ENCODE measurements at regions not wholly inside any gene's neighbourhood (a gene's known extent, or its start where the extent isn't known, plus 50 kb on each side); places are given as distances from the start of the nearest gene placed in this dataset.

DNA sequence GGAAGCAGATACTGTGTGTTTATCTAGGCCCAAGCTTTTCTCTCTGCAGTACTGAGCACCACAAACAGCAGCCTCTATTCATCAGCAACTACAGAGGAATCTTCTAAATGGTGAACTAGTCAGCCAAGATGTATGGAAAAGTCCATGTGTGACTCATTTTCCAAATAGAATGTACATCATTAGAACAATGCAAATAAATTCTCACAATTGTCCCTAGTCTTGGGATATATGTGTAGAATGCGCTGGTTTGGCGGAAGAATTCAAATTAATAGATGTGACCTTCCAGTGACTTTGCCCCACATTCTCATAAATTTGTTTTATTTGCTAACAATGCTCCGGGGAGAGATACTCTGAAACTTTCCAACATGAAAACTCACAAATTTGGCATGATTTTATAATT lies 436.2 kb downstream of the CBLN4 start:
- Mint-ChIP-seq H3K4me3 (no peak overlapping the region), H3K27ac (no peak overlapping the region), H3K27me3 (no peaks in the 10 kb centered on the region), H3K9me3 (ENCODE audit: insufficient read depth) (peaks cover 2% of the 10 kb centered on the region), H3K4me1 (no peaks in the 10 kb centered on the region)
- no peaks in the 10 kb centered on the region for H4K20me1 ChIP-seq (ENCODE audit: control insufficient read depth, insufficient read depth, low read length, poor library complexity, severe bottlenecking)
- no peak overlapping the region for H2AFZ ChIP-seq (ENCODE audit: insufficient read depth, low read depth, low read length, poor library complexity, severe bottlenecking)
- CTCF ChIA-PET, result no interaction called here
- DNase-seq (no peak), ATAC-seq (ENCODE audit: low read depth) (no peak)
- no peak overlapping the region for H3K4me2 ChIP-seq (replicated peaks; ENCODE audit: low read depth, low read length, poor library complexity, severe bottlenecking)
- H3K27me3 ChIP-seq (replicated peaks in 1 of 4; ENCODE audit: control extremely low read depth in 1 of 4, control insufficient read depth in 3 of 4, insufficient read depth in 4 of 4, low read length in 3 of 4), result no peaks in the 10 kb centered on the region
- no peaks in the 10 kb centered on the region for H3K4me1 ChIP-seq (ENCODE audit: control insufficient read depth in 2 of 2, insufficient read depth in 2 of 2, low read length in 2 of 2)
- POLR2A ChIA-PET, result no interaction called here
- no peak overlapping the region for H3K9ac ChIP-seq (ENCODE audit: low read length)
- H3K27ac ChIP-seq (ENCODE audit: low read length in 2 of 2), result no peak overlapping the region
- TF ChIP-seq, protein P1, sequence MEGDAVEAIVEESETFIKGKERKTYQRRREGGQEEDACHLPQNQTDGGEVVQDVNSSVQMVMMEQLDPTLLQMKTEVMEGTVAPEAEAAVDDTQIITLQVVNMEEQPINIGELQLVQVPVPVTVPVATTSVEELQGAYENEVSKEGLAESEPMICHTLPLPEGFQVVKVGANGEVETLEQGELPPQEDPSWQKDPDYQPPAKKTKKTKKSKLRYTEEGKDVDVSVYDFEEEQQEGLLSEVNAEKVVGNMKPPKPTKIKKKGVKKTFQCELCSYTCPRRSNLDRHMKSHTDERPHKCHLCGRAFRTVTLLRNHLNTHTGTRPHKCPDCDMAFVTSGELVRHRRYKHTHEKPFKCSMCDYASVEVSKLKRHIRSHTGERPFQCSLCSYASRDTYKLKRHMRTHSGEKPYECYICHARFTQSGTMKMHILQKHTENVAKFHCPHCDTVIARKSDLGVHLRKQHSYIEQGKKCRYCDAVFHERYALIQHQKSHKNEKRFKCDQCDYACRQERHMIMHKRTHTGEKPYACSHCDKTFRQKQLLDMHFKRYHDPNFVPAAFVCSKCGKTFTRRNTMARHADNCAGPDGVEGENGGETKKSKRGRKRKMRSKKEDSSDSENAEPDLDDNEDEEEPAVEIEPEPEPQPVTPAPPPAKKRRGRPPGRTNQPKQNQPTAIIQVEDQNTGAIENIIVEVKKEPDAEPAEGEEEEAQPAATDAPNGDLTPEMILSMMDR (IDR thresholded peaks at IDR 0.05), result no peak
- H3K79me2 ChIP-seq (ENCODE audit: control insufficient read depth, insufficient read depth, low read length), result no peaks in the 10 kb centered on the region
- no peak overlapping the region for H3K4me3 ChIP-seq (ENCODE audit: control extremely low read depth in 1 of 5, extremely low read depth in 1 of 5, insufficient read depth in 1 of 5, low read depth in 2 of 5, low read length in 4 of 5)
- H3K9me3 ChIP-seq (ENCODE audit: control extremely low read depth in 1 of 3, control insufficient read depth in 2 of 3, insufficient read depth in 1 of 3, low read length in 2 of 3), result no peaks in the 10 kb centered on the region
- H3K36me3 ChIP-seq (replicated peaks in 1 of 2; ENCODE audit: control extremely low read depth in 1 of 2, control insufficient read depth in 1 of 2, extremely low read depth in 1 of 2, insufficient read depth in 2 of 2, low read length in 1 of 2), result no peaks in the 10 kb centered on the region
- intact Hi-C loops (cut with micrococcal nuclease), result no loop called here
- no CpG with 5 or more reads among the region's 3 CpGs for WGBS (ENCODE audit: insufficient coverage)

DNA sequence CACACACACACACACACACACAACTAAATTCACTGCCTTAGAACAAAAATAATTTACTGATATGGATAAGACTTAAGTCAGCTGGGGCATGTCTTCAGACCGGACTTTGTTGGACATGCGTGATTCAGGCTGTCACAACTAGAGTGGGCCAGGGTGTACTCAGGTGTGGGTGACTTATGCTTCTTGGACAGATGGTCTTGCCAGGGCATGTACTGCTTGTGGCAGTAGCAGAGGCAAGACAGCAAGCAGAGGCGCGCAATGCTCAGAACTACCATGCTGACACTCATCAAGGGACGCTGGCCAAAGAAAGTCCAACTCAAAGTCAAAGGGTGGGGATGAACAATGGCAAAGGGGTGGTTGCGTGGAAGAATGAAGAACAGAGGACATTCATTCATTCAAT lies 437.5 kb downstream of the CBLN4 start:
- WGBS (ENCODE audit: insufficient coverage), result 80% methylated on average over 5 of the region's 6 CpGs
- Histone ChIP-seq H3K4me3 (ENCODE audit: control extremely low read depth in 1 of 5, extremely low read depth in 1 of 5, insufficient read depth in 1 of 5, low read depth in 2 of 5, low read length in 4 of 5) (no peak overlapping the region), H3K9me3 (ENCODE audit: control extremely low read depth in 1 of 3, control insufficient read depth in 2 of 3, insufficient read depth in 1 of 3, low read length in 2 of 3) (no peaks in the 10 kb centered on the region), H3K27me3 (replicated peaks in 1 of 4; ENCODE audit: control extremely low read depth in 1 of 4, control insufficient read depth in 3 of 4, insufficient read depth in 4 of 4, low read length in 3 of 4) (no peaks in the 10 kb centered on the region), H3K36me3 (replicated peaks in 1 of 2; ENCODE audit: control extremely low read depth in 1 of 2, control insufficient read depth in 1 of 2, extremely low read depth in 1 of 2, insufficient read depth in 2 of 2, low read length in 1 of 2) (no peaks in the 10 kb centered on the region), H2AFZ (ENCODE audit: insufficient read depth, low read depth, low read length, poor library complexity, severe bottlenecking) (no peak overlapping the region), H3K79me2 (ENCODE audit: control insufficient read depth, insufficient read depth, low read length) (no peaks in the 10 kb centered on the region), H3K4me1 (ENCODE audit: control insufficient read depth in 2 of 2, insufficient read depth in 2 of 2, low read length in 2 of 2) (no peaks in the 10 kb centered on the region), H3K4me2 (replicated peaks; ENCODE audit: low read depth, low read length, poor library complexity, severe bottlenecking) (no peak overlapping the region), H3K27ac (ENCODE audit: low read length in 2 of 2) (no peak overlapping the region), H4K20me1 (ENCODE audit: control insufficient read depth, insufficient read depth, low read length, poor library complexity, severe bottlenecking) (no peaks in the 10 kb centered on the region), H3K9ac (ENCODE audit: low read length) (no peak overlapping the region)
- Mint-ChIP-seq H3K27ac (no peak overlapping the region), H3K9me3 (ENCODE audit: insufficient read depth) (peaks cover 2% of the 10 kb centered on the region), H3K4me1 (no peaks in the 10 kb centered on the region), H3K4me3 (no peak overlapping the region), H3K27me3 (no peaks in the 10 kb centered on the region)
- intact Hi-C loops (cut with micrococcal nuclease), result no loop called here
- ATAC-seq (ENCODE audit: low read depth) (no peak), DNase-seq (no peak)
- POLR2A ChIA-PET, result no interaction called here
- CTCF ChIA-PET, result no interaction called here
- TF ChIP-seq EZH2 (IDR thresholded peaks at IDR 0.05; ENCODE audit: borderline replicate concordance, insufficient read depth, low read depth, low read length, poor library complexity, severe bottlenecking), result no peak
- TF ChIP-seq, protein P1 (IDR thresholded peaks at IDR 0.05), result no peak
